IMR-90 (cell line): ENCODE measurements at regions not wholly inside any gene's neighbourhood (a gene's known extent, or its start where the extent isn't known, plus 50 kb on each side); places are given as distances from the start of the nearest gene placed in this dataset.

Experiments
- CEBPB ChIP-seq: IDR thresholded peaks from 2 replicates; pipeline ENCODE4 v1.6.1; 2012; ENCODE audit warnings: low read depth, low read length, improper control_type of control experiment
- MAZ ChIP-seq: IDR thresholded peaks from 2 replicates; pipeline ENCODE4 v1.6.1; 2012; ENCODE audit warnings: low read depth, mild to moderate bottlenecking, low read length, improper control_type of control experiment, moderate library complexity, borderline replicate concordance
- MXI1 ChIP-seq: IDR thresholded peaks from 2 replicates; pipeline ENCODE4 v1.6.1; 2012; ENCODE audit warnings: low read depth, mild to moderate bottlenecking, low read length, moderate library complexity, borderline replicate concordance
- NFE2L2 ChIP-seq: fragments of 150-350 bp; IDR thresholded peaks from 2 replicates; pipeline ENCODE4 v1.6.1; 2016; ENCODE audit warnings: low read depth, mild to moderate bottlenecking, low read length
- POLR2A ChIP-seq: IDR thresholded peaks from 2 replicates; pipeline ENCODE4 v1.6.1; 2012; ENCODE audit warnings: mild to moderate bottlenecking, low read depth, low read length
- TF ChIP-seq, protein P1 (sequence below): conservative IDR thresholded peaks from 2 replicates; pipeline ENCODE4 v1.5.1; 2012; ENCODE audit warnings: mild to moderate bottlenecking, low read depth, low read length, improper control_type of control experiment
- TF ChIP-seq, protein P2 (sequence below): fragments of 150-350 bp; IDR thresholded peaks from 2 replicates; pipeline ENCODE4 v1.6.1; 2017; ENCODE audit warnings: mild to moderate bottlenecking, antibody characterized with exemption, low read length, low read depth

DNA sequence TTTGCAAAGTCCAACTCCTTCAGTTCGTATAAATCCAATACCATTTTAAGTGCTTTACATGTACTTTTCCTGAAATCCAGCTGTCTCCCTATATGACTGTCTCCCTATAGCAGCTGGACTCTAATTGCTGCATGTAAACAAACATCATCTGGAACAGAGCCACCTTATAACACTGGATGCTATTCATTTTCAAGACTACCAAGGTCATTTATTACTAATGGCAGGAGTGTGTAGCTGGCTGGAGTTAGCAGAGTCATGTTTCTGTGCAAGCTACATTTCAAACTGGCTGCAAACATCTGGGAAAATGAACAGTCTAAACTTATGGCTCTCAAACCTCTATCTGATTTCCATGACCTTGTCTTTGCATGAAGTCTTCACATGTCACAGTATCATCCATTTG is 575.2 kb downstream of the PIK3C3 start:
- TF ChIP-seq POLR2A (no peak), NFE2L2 (no peak), MAZ (no peak), CEBPB (no peak), MXI1 (no peak)
- TF ChIP-seq, protein P1, sequence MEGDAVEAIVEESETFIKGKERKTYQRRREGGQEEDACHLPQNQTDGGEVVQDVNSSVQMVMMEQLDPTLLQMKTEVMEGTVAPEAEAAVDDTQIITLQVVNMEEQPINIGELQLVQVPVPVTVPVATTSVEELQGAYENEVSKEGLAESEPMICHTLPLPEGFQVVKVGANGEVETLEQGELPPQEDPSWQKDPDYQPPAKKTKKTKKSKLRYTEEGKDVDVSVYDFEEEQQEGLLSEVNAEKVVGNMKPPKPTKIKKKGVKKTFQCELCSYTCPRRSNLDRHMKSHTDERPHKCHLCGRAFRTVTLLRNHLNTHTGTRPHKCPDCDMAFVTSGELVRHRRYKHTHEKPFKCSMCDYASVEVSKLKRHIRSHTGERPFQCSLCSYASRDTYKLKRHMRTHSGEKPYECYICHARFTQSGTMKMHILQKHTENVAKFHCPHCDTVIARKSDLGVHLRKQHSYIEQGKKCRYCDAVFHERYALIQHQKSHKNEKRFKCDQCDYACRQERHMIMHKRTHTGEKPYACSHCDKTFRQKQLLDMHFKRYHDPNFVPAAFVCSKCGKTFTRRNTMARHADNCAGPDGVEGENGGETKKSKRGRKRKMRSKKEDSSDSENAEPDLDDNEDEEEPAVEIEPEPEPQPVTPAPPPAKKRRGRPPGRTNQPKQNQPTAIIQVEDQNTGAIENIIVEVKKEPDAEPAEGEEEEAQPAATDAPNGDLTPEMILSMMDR, result no peak
- TF ChIP-seq, protein P2, sequence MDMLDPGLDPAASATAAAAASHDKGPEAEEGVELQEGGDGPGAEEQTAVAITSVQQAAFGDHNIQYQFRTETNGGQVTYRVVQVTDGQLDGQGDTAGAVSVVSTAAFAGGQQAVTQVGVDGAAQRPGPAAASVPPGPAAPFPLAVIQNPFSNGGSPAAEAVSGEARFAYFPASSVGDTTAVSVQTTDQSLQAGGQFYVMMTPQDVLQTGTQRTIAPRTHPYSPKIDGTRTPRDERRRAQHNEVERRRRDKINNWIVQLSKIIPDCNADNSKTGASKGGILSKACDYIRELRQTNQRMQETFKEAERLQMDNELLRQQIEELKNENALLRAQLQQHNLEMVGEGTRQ, result no peak
